ENCODE measurements at regions not wholly inside any gene's neighbourhood (a gene's known extent, or its start where the extent isn't known, plus 50 kb on each side); places are given as distances from the start of the nearest gene placed in this dataset.

DNA sequence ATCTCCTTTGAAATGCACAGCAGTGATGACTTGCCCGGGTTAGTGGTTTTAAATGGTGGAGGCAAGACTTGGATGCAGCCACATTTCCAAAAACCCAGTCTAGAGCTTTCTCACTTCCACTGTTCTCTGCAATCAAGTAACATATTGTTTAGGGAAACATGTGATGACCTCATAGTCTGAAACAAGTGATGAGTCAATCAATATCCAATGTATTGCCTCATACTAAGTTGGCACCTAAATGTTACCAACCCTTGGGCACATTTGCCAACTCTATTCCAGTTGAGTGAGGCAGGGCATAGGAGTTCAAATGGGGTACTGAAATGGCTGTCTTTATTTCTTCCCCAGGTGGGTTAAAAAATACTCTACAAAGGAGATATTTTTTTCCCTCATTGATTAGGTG lies 1105.4 kb downstream of the VRK1 start:
- Histone ChIP-seq H3K4me3 (no peak overlapping the region), H3K27me3 (no peaks in the 10 kb centered on the region), H3K27ac (no peak overlapping the region), H3K9me3 (no peaks in the 10 kb centered on the region), H3K4me1 (no peaks in the 10 kb centered on the region), H3K36me3 (no peaks in the 10 kb centered on the region)
- intact Hi-C loops (cut with DNase I; ENCODE audit: low total_unique reads) = no loop called here
- TF ChIP-seq, protein P1, sequence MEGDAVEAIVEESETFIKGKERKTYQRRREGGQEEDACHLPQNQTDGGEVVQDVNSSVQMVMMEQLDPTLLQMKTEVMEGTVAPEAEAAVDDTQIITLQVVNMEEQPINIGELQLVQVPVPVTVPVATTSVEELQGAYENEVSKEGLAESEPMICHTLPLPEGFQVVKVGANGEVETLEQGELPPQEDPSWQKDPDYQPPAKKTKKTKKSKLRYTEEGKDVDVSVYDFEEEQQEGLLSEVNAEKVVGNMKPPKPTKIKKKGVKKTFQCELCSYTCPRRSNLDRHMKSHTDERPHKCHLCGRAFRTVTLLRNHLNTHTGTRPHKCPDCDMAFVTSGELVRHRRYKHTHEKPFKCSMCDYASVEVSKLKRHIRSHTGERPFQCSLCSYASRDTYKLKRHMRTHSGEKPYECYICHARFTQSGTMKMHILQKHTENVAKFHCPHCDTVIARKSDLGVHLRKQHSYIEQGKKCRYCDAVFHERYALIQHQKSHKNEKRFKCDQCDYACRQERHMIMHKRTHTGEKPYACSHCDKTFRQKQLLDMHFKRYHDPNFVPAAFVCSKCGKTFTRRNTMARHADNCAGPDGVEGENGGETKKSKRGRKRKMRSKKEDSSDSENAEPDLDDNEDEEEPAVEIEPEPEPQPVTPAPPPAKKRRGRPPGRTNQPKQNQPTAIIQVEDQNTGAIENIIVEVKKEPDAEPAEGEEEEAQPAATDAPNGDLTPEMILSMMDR (IDR thresholded peaks at IDR 0.05) = no peak
- DNase-seq = no peak

DNA sequence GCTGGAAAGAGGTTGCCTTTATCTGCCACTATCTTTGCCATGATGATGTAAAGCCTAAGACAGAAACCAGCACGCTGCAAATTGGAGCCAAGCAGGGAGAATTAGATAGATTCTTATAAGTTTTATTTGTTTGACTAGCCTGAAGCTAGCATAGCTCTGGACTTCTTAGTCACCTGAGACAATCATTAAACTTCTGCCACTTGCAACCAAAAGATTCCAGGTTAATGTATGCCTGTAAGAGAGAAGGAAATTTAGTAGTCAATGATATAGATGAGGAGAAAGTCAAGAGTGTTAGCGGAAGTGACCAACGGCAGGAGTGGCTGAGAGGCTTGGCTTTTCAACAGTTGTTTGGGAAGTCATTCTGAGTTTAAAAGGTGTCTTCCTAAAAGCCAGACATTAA lies 1106.6 kb downstream of the VRK1 start:
- Histone ChIP-seq H3K4me3 (no peak overlapping the region), H3K27ac (no peak overlapping the region), H3K4me1 (no peaks in the 10 kb centered on the region), H3K36me3 (no peaks in the 10 kb centered on the region), H3K27me3 (no peaks in the 10 kb centered on the region), H3K9me3 (peaks cover 0 to under 1% (median 0%) of the 10 kb centered on the region in 3 donors)
- DNase-seq = no peak
- TF ChIP-seq, protein P1 (IDR thresholded peaks at IDR 0.05) = no peak
- intact Hi-C loops (cut with DNase I; ENCODE audit: low total_unique reads) = no loop called here

DNA sequence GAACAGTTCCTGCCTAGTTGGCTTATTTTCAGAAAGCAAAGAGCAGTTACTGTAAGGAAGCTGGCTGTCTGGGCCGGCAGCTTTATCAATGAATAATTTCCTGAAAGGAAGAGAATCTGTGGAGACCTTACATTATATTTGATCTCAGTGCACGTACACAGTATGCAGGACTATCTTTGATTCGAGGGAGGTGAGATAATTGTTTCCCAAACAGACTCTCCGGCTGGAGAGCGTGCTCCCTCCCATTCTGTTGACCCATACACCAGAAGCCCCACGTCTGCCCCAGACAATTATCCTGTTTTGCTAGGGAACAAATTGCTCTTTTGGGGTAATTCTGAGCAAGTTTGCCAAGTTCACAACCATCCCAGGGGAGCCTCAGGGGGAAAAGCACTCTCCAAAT lies 1115.0 kb downstream of the VRK1 start:
- H3K36me3 ChIP-seq = no peaks in the 10 kb centered on the region
- H3K27ac ChIP-seq = no peak overlapping the region
- intact Hi-C loops (cut with DNase I; ENCODE audit: low total_unique reads) = no loop called here
- H3K27me3 ChIP-seq = no peaks in the 10 kb centered on the region
- H3K4me1 ChIP-seq = no peaks in the 10 kb centered on the region
- H3K4me3 ChIP-seq = no peak overlapping the region
- H3K9me3 ChIP-seq = peaks cover 0 to 4% (median 0%) of the 10 kb centered on the region in 3 donors
- TF ChIP-seq, protein P1 (IDR thresholded peaks at IDR 0.05) = no peak
- DNase-seq = no peak

DNA sequence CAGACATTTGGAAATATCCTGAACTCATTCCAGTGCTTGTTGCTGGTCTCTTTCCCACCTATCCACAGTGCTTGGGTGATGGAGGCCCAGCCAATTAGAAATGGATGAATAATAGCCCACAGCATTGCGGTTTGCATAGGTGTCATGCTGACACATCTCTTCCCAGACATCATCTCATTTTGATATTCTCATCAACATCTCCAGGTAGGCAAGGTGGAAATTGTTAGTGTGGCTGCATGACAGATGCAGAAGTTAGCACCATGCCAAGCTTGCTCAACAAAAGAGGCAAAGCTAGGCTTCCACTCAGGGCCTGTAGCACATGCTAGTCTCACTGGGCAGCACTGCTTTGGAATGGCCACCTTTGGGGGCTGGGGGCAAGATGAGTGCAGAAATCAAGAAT lies 1118.9 kb downstream of the VRK1 start:
- no peaks in the 10 kb centered on the region for H3K9me3 ChIP-seq
- intact Hi-C loops (cut with DNase I; ENCODE audit: low total_unique reads) = no loop called here
- DNase-seq = no peak

DNA sequence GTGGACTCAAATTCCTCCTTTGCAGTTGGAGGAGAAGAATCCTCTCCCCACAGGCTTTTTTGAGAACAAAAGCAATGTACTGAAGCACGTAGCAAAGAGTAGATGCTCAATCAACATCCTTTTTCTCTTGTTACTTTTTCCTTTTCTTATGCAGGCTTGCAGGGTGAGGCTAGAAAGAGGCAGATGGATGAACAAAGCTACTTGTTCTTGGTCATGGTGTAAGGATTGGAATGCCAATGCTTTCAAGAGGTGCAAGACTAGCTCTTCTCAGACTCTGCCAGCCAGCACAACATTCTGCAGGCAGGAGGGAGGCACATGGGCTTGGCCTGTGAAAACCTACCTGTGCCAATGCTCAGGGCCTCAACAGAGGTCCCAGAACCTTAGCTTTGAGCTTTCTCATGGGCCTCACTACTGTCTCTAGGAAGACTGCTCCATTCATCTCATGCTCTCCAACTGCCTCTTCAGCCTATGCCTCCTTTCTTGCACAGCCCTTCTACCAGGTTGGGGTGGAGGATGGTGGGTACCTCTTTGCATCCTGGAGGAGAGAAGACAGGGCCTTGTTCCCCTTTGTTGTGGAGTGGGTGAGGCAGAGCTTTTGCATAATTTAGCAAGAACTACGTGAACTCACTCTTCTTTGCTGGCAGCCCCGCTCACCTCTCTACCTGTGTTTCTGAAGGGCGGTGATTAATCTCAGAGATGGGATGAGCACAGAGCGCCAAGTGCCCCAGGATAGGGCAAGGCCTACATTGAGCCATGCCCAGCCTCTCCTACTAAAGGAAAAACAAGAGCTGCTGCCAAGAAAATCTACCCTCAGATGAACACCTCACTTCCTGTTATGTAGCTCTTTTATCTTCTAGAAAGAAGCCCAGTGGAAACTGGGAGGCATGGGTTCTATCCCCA lies 1119.7 kb downstream of the VRK1 start:
- Histone ChIP-seq H3K9me3 (no peaks in the 10 kb centered on the region), H3K4me3 (no peak overlapping the region), H3K27ac (no peak overlapping the region), H3K27me3 (peaks cover 0 to 3% of the 10 kb centered on the region in 2 donors), H3K36me3 (no peaks in the 10 kb centered on the region), H3K4me1 (no peaks in the 10 kb centered on the region)
- DNase-seq = no peak
- intact Hi-C loops (cut with DNase I; ENCODE audit: low total_unique reads) = no loop called here
- TF ChIP-seq, protein P1 (IDR thresholded peaks at IDR 0.05) = no peak

More for the DNA sequence above, 1118.9 kb downstream of the VRK1 start:
- H3K4me1 ChIP-seq = no peaks in the 10 kb centered on the region
- no peak overlapping the region for H3K27ac ChIP-seq
- no peaks in the 10 kb centered on the region for H3K36me3 ChIP-seq
- TF ChIP-seq, protein P1 (IDR thresholded peaks at IDR 0.05) = no peak
- no peak overlapping the region for H3K4me3 ChIP-seq
- peaks cover 0 to 3% of the 10 kb centered on the region in 2 donors for H3K27me3 ChIP-seq
